WTC11 (cell line): ENCODE measurements at regions not wholly inside any gene's neighbourhood (a gene's known extent, or its start where the extent isn't known, plus 50 kb on each side); places are given as distances from the start of the nearest gene placed in this dataset.
A peak's percentile ranks its signal among the peaks of the same experiment; 100 is the strongest.

Source experiments
- ATAC-seq: fragments of 200-7000 bp; cut with Tn5 transposase; 2 replicates; pipeline ENCODE4 v1.10.0; 2021; ENCODE audit warnings: mild to moderate bottlenecking, moderate library complexity
- CTCF ChIA-PET: fragments of 300-600 bp; sonication (Branson Sonifier 250); formaldehyde crosslinking; loops from one replicate; lab custom pipeline; 2021; ENCODE audit warnings: antibody characterized with exemption; lab: Charles Lee
- POLR2A ChIA-PET: fragments of 350-600 bp; sonication (Branson Sonifier 250); formaldehyde crosslinking; loops from one replicate; lab custom pipeline; 2021; ENCODE audit warnings: antibody characterized with exemption; lab: Charles Lee
- DNase-seq: peaks from one replicate; pipeline ENCODE4 v3.0.0; 2021; ENCODE audit warnings: low spot score
- H3K27ac Mint-ChIP-seq: 2 replicates; pipeline ENCODE4 v1.8.0; 2021; ENCODE audit warnings: mixed read lengths
- H3K27me3 Mint-ChIP-seq: 2 replicates; pipeline ENCODE4 v1.8.0; 2021; ENCODE audit warnings: low read depth, mild to moderate bottlenecking, moderate library complexity, mixed read lengths
- H3K36me3 Mint-ChIP-seq: 2 replicates; pipeline ENCODE4 v1.8.0; 2021; ENCODE audit warnings: mixed read lengths
- H3K4me1 Mint-ChIP-seq: 2 replicates; pipeline ENCODE4 v1.8.0; 2022; ENCODE audit warnings: mixed read lengths
- H3K4me3 Mint-ChIP-seq: 2 replicates; pipeline ENCODE4 v1.8.0; 2021; ENCODE audit warnings: mild to moderate bottlenecking, moderate library complexity, mixed read lengths
- H3K9me3 Mint-ChIP-seq: 2 replicates; pipeline ENCODE4 v1.8.0; 2021; ENCODE audit warnings: mixed read lengths
- GTF2I ChIP-seq: fragments of 250-450 bp; sonication (Bioruptor Pico); conservative IDR thresholded peaks from 2 replicates; pipeline ENCODE4 v1.4.0; 2021; ENCODE audit warnings: mild to moderate bottlenecking
- ZNF423 ChIP-seq: fragments of 250-450 bp; sonication (Bioruptor Pico); IDR thresholded peaks from 2 replicates; pipeline ENCODE4 v2.1.2; 2022; ENCODE audit warnings: mild to moderate bottlenecking, moderate library complexity
- TF ChIP-seq, protein P1 (sequence below): sonication (generic); formaldehyde crosslinking; IDR thresholded peaks from 2 replicates; pipeline ENCODE4 v1.8.0; 2022; ENCODE audit warnings: mild to moderate bottlenecking, missing genetic modification reagents

DNA sequence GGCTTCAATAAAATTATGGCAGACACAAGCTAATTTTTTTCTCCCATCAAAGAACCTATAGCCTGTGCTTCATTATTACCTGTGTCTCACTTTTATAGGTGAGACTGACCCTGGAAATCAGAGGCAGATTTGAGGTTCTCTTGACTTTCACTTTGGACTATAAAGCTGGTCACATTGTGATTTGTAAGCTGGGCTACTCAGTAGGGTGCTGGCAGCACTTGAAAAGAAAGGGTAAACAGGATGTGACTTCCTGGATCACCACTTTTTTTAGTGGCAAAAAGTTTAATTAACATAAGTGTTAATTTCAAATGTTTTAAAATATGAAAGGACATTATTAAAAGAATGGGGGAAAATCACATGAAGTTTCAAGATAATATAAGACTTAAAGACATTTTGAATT, 50.6 kb upstream of the GATB start:
- no peak for DNase-seq
- Mint-ChIP-seq H3K27ac (peak overlapping the region; percentile 94), H3K36me3 (no peaks in the 10 kb centered on the region), H3K9me3 (peaks cover 3% of the 10 kb centered on the region; the same call in 1 of the 2 replicates), H3K4me3 (peak overlapping the region; percentile 13; the same call in 1 of the 2 replicates), H3K27me3 (peaks cover 7% of the 10 kb centered on the region), H3K4me1 (peaks cover 11% of the 10 kb centered on the region)
- CTCF ChIA-PET, result interaction anchor here (3.2 kb wide), 1 partner anchor 9 kb away, joined by 30 read pairs; no protein-coding TSS in a partner anchor
- ATAC-seq, result peak; percentile 82
- TF ChIP-seq ZNF423 (CRISPR knock-in tag) (0 out of 2 replicates have a peak, but pooled peaks have one; percentile 10), GTF2I (CRISPR knock-in tag) (no peak)
- TF ChIP-seq, protein P1, sequence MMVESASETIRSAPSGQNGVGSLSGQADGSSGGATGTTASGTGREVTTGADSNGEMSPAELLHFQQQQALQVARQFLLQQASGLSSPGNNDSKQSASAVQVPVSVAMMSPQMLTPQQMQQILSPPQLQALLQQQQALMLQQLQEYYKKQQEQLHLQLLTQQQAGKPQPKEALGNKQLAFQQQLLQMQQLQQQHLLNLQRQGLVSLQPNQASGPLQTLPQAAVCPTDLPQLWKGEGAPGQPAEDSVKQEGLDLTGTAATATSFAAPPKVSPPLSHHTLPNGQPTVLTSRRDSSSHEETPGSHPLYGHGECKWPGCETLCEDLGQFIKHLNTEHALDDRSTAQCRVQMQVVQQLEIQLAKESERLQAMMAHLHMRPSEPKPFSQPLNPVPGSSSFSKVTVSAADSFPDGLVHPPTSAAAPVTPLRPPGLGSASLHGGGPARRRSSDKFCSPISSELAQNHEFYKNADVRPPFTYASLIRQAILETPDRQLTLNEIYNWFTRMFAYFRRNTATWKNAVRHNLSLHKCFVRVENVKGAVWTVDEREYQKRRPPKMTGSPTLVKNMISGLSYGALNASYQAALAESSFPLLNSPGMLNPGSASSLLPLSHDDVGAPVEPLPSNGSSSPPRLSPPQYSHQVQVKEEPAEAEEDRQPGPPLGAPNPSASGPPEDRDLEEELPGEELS (CRISPR knock-in tag), result peak; percentile 43; the same call in 1 of the 2 replicates
- POLR2A ChIA-PET, result interaction anchor here (1.0 kb wide), 1 partner anchor 9 kb away, joined by 3 read pairs; no protein-coding TSS in a partner anchor
